LNCaP clone FGC (cell line): ENCODE measurements at regions not wholly inside any gene's neighbourhood (a gene's known extent, or its start where the extent isn't known, plus 50 kb on each side); places are given as distances from the start of the nearest gene placed in this dataset.

Experiments
- DNase-seq: peaks from one replicate; pipeline ENCODE4 v3.0.0-alpha.2; 2011; ENCODE audit warnings: low read depth
- H3K4me3 ChIP-seq: 2 replicates; pipeline ENCODE4 v1.5.1; 2011; ENCODE audit warnings: mild to moderate bottlenecking, low read depth, low read length, control low read depth
- CTCF ChIP-seq: IDR thresholded peaks from 2 replicates; pipeline ENCODE4 v1.5.1; 2012; ENCODE audit warnings: mild to moderate bottlenecking; ENCODE audit not compliant: control insufficient read depth, insufficient read depth; ENCODE audit errors: extremely low read depth

GRCh38 chr2:134107402-134107801 is 146.5 kb upstream of the MGAT5 start:
- DNase-seq: no peak

DNA sequence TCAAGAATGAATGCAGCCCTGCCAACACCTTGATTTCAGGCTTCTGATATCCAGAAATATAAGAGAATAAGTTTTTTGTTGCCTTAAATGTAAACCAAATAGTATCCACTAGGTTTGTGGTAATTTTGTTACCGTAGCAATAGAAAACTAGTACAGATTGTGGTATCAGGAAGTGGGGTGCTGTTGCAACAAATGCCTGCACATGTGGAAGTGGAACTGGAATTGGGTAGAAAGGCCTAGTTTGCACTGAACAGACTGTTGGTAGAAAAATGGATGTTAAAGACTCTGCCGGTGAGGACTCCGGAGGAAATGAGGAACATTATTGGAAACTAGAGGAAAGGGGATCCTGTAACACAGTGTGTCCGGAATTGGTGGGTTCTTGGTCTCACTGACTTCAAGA is 145.8 kb upstream of the MGAT5 start:
- no peak overlapping the region for H3K4me3 ChIP-seq
- DNase-seq: no peak
- TF ChIP-seq CTCF: no peak

More at GRCh38 chr2:134107402-134107801, 146.5 kb upstream of the MGAT5 start:
- no peak for TF ChIP-seq CTCF
- no peak overlapping the region for H3K4me3 ChIP-seq

- no peak overlapping the region for H3K4me3 ChIP-seq
- DNase-seq: no peak
- TF ChIP-seq CTCF: no peak
These were observed 144.6 kb upstream of the MGAT5 start for GRCh38 chr2:134109246-134109645.

GRCh38 chr2:134109725-134110124 is 144.1 kb upstream of the MGAT5 start:
- no peak overlapping the region for H3K4me3 ChIP-seq
- DNase-seq: no peak
- TF ChIP-seq CTCF: no peak

GRCh38 chr2:134110532-134110931 is 143.3 kb upstream of the MGAT5 start:
- no peak overlapping the region for H3K4me3 ChIP-seq
- no peak for DNase-seq
- TF ChIP-seq CTCF: no peak

GRCh38 chr2:134117676-134118075 is 136.2 kb upstream of the MGAT5 start:
- H3K4me3 ChIP-seq: no peak overlapping the region
- no peak for DNase-seq
- no peak for TF ChIP-seq CTCF

DNA sequence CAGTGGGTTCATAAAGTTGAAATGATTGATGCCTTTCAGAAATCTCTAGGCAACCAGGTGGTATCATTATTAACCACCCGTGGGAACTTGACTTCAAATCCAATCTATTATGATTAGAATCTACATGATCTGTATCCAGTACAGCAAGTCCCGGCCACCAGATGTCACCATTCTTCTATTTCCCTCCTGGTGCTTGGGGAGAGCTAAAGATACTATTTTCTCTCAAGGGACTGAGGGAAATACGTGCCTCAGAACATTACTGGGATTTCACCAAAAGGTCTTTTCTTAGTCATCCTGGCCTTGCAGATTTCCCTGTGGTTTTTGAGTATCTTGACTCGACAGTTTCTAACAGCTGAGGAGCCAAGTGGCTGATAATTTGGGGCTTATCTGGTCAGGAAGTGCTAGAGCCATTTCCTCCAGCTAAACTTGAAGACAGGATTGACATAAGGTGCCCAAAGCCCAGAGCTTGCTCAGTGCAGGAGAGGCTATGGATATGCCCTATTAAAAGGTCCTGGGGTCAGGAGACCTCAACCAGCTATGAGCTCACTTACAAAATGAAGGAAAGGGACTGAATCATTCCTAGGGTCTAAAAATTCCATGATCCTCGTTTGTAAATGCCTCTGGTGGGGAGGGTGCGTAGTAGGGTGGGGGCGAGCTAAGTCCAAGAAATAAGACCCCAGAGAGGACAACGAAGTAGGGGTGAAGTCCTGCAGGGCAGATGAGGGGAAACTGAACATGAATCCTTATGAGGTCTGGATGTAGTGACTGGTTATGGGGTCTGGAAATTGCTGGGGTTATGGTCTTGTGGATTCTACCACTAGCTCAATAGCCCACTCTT is 135.4 kb upstream of the MGAT5 start:
- DNase-seq: peak; percentile 62
- peak; percentile 70 for TF ChIP-seq CTCF
- H3K4me3 ChIP-seq: no peak overlapping the region
